ENCODE measurements at regions not wholly inside any gene's neighbourhood (a gene's known extent, or its start where the extent isn't known, plus 50 kb on each side); places are given as distances from the start of the nearest gene placed in this dataset.

DNA sequence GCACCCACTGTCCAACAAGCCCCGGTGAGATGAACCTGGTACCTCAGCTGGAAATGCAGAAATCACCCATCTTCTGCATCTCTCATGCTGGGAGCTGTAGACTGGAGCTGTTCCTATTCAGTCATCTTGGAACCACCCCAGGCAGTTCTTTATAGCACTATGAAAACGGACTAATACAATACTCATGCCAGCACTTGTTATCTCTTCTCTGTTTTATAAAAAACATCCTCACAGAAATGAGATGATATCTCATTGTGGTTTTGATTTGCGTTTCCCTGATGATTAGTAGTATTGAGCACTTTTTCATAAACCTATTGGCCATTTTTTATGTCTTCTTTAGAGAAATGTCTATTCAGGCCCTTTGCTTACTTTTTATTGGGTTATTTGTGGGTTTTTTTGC, 156.2 kb upstream of the ARPP21 start:
- no peak overlapping the region for H3K4me3 ChIP-seq (ENCODE audit: low read depth, low read length)
- TF ChIP-seq, protein P1, sequence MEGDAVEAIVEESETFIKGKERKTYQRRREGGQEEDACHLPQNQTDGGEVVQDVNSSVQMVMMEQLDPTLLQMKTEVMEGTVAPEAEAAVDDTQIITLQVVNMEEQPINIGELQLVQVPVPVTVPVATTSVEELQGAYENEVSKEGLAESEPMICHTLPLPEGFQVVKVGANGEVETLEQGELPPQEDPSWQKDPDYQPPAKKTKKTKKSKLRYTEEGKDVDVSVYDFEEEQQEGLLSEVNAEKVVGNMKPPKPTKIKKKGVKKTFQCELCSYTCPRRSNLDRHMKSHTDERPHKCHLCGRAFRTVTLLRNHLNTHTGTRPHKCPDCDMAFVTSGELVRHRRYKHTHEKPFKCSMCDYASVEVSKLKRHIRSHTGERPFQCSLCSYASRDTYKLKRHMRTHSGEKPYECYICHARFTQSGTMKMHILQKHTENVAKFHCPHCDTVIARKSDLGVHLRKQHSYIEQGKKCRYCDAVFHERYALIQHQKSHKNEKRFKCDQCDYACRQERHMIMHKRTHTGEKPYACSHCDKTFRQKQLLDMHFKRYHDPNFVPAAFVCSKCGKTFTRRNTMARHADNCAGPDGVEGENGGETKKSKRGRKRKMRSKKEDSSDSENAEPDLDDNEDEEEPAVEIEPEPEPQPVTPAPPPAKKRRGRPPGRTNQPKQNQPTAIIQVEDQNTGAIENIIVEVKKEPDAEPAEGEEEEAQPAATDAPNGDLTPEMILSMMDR (IDR thresholded peaks at IDR 0.05; ENCODE audit: insufficient read depth, low read depth, low read length), result no peak
- no peaks in the 10 kb centered on the region for H3K27me3 ChIP-seq (ENCODE audit: control insufficient read depth, insufficient read depth, low read length)
- DNase-seq (ENCODE audit: low read depth), result no peak
- H3K36me3 ChIP-seq (ENCODE audit: control insufficient read depth, insufficient read depth, low read length), result no peaks in the 10 kb centered on the region
- ChIA-PET CTCF (no interaction called here), POLR2A (no interaction called here)

DNA sequence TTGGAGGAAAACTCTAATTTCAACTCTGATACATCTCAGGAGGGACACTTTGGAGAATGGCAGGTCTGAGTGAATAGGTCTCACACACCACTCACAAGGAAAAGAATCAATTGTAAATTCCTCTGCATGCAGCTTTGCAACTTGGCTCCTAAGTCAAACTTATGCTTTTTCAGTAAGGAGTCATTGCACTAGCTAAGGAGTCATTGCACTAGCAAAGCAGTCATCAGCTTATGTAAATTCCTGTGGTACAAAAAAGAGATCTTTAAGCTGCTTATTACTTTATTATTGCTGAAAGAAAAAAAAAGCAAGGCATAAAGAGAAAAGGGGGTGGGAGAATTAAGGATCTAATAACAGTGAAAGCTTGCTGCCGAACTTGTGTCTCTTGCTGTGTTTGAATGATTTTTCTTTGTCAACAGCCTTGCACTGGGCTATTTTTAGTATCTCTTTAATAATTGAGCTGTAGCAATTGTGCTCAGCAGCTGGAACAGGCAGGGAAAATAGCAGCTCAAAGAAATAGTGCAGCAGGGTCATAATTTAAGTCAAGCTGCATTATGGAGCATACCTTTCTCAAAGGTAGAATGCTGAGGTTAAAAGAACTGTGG, 154.3 kb upstream of the ARPP21 start:
- Histone ChIP-seq H3K27me3 (ENCODE audit: control insufficient read depth, insufficient read depth, low read length) (no peaks in the 10 kb centered on the region), H3K36me3 (ENCODE audit: control insufficient read depth, insufficient read depth, low read length) (no peaks in the 10 kb centered on the region), H3K4me3 (ENCODE audit: low read depth, low read length) (no peak overlapping the region)
- TF ChIP-seq, protein P1 (IDR thresholded peaks at IDR 0.05; ENCODE audit: insufficient read depth, low read depth, low read length), result no peak
- no peak for DNase-seq (ENCODE audit: low read depth)
- ChIA-PET POLR2A (no interaction called here), CTCF (interaction anchor here (0.7 kb wide), 1 partner anchor 30 kb away, joined by 3 read pairs; no protein-coding TSS in a partner anchor)

DNA sequence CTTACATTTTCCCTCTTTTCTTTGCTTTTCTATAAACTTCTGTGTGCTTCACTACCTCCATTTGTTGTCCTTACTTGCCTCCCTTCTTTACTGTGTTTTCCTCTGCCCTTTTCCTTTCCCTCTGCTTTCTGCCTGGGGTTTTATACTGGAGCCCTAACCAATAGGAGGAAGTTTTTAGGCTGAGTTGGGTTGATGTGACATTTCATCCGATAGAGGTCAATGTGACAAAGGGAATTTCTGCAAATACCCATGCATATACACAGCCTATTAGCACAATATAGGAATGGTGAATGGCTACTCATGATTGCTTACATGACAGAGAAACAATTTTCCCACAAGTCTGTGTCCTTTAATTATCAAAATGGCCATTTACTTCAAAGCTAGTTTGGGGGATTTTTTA, 153.0 kb upstream of the ARPP21 start:
- POLR2A ChIA-PET, result no interaction called here
- Histone ChIP-seq H3K27me3 (ENCODE audit: control insufficient read depth, insufficient read depth, low read length) (no peaks in the 10 kb centered on the region), H3K4me3 (ENCODE audit: low read depth, low read length) (no peak overlapping the region), H3K36me3 (ENCODE audit: control insufficient read depth, insufficient read depth, low read length) (no peaks in the 10 kb centered on the region)
- DNase-seq (ENCODE audit: low read depth), result no peak
- CTCF ChIA-PET, result no interaction called here
- TF ChIP-seq, protein P1 (IDR thresholded peaks at IDR 0.05; ENCODE audit: insufficient read depth, low read depth, low read length), result no peak

DNA sequence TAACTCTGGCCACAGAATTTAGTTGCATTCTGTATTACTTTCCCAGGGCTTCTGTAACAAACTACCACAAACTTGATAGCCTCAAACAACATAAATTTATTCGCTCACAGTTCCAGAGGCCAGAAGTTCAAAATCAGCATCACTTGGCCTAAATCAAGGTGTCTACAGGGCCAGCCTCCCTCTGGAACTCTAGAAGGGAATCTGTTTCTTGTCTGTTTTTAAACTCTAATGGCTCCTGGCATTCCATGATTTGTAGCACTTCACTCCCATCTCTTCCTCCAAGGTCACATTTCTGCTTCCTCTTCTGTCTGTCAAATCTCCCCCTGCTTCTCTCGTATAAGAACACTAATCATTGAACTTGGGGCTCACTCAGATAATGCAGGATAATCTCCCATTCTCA, 151.9 kb upstream of the ARPP21 start:
- POLR2A ChIA-PET, result no interaction called here

DNA sequence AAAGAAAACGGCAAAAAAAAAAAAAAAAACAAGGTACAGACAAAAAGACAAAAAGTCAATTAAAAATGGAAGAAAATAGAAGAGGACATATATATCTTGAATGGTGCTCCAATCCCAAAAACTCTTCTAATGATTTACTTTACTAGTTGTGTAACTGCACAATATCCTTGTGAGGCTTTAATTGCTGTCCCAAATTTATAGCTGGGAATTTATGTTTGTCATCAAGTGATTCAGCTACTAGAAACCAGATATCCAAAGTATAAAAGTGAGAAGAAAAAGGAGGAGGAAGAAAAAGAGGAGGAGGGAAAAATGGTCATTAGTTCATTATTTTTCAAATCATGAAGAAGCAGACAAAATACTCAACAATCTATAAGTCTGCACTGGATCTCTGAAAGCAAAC, 150.8 kb upstream of the ARPP21 start:
- Histone ChIP-seq H3K36me3 (ENCODE audit: control insufficient read depth, insufficient read depth, low read length) (no peaks in the 10 kb centered on the region), H3K4me3 (ENCODE audit: low read depth, low read length) (no peak overlapping the region), H3K27me3 (ENCODE audit: control insufficient read depth, insufficient read depth, low read length) (no peaks in the 10 kb centered on the region)
- POLR2A ChIA-PET, result no interaction called here
- TF ChIP-seq, protein P1 (IDR thresholded peaks at IDR 0.05; ENCODE audit: insufficient read depth, low read depth, low read length), result no peak
- CTCF ChIA-PET, result no interaction called here
- DNase-seq (ENCODE audit: low read depth), result no peak

More for the DNA sequence above, 151.9 kb upstream of the ARPP21 start:
- CTCF ChIA-PET, result no interaction called here
- H3K27me3 ChIP-seq (ENCODE audit: control insufficient read depth, insufficient read depth, low read length), result no peaks in the 10 kb centered on the region
- no peaks in the 10 kb centered on the region for H3K36me3 ChIP-seq (ENCODE audit: control insufficient read depth, insufficient read depth, low read length)
- no peak for DNase-seq (ENCODE audit: low read depth)
- TF ChIP-seq, protein P1 (IDR thresholded peaks at IDR 0.05; ENCODE audit: insufficient read depth, low read depth, low read length), result no peak
- no peak overlapping the region for H3K4me3 ChIP-seq (ENCODE audit: low read depth, low read length)

All from BJ (cell line).